ENCODE measurements at regions not wholly inside any gene's neighbourhood (a gene's known extent, or its start where the extent isn't known, plus 50 kb on each side); places are given as distances from the start of the nearest gene placed in this dataset.

- TF ChIP-seq RNF219 (CRISPR knock-in tag; IDR thresholded peaks at IDR 0.05) (no peak), ATF5 (CRISPR knock-in tag; IDR thresholded peaks at IDR 0.05; ENCODE audit: low read depth) (no peak)
These were observed 73.9 kb upstream of the FNDC3A start (continued) for GRCh38 chr13:48901781-48902180.

GRCh38 chr13:48902368-48902767 is 73.3 kb upstream of the FNDC3A start:
- no peaks in the 10 kb centered on the region for H3K79me2 ChIP-seq (ENCODE audit: insufficient read depth, low read length)
- ChIA-PET POLR2A (no interaction called here), CTCF (ENCODE audit: low intra/inter-chr PET ratio, low total read pairs) (no interaction called here)
- H3K27me3 ChIP-seq (ENCODE audit: control insufficient read depth in 1 of 2, insufficient read depth in 2 of 2, low read length in 2 of 2) = no peaks in the 10 kb centered on the region; a peak in 1 of 5 replicates
- no peaks in the 10 kb centered on the region for H4K20me1 ChIP-seq (ENCODE audit: insufficient read depth, low read length)
- FAIRE-seq (no peak), ATAC-seq (no peak; the same call in 2 of the 3 replicates), DNase-seq (ENCODE audit: low spot score) (no peak)
- in situ Hi-C loops (cut with HindIII; ENCODE audit: extremely low pct_ligation_motif_present, low pct_unique_long_range_greater_than_20kb) (no loop called here), intact Hi-C loops (cut with micrococcal nuclease; ENCODE audit: unreplicated experiment) (no loop called here)
- no peaks in the 10 kb centered on the region for H3K9me3 ChIP-seq (ENCODE audit: low read length)
- no peak overlapping the region for H3K4me2 ChIP-seq (ENCODE audit: low read depth, low read length)
- no peak overlapping the region for H3K27ac ChIP-seq (ENCODE audit: extremely low read length, insufficient read depth, low read length)
- WGBS (ENCODE audit: low lambda C conversion rate) = 5% methylated on average over 1 of the region's 1 CpG
- H2AFZ ChIP-seq (ENCODE audit: low read length) = no peak overlapping the region
- no TSS peak for BruUV-seq (replicated peaks)
- H3K4me1 ChIP-seq (ENCODE audit: insufficient read depth, low read length) = no peaks in the 10 kb centered on the region
- H3K9ac ChIP-seq (ENCODE audit: insufficient read depth, low read depth, low read length) = no peak overlapping the region
- no peaks in the 10 kb centered on the region for H3K36me3 ChIP-seq (replicated peaks in 1 of 2; ENCODE audit: control insufficient read depth in 1 of 2, insufficient read depth in 2 of 2, low read length in 2 of 2)
- no peak overlapping the region for H3K4me3 ChIP-seq (replicated peaks in 1 of 3; ENCODE audit: insufficient read depth in 1 of 3, low read depth in 2 of 3, low read length in 3 of 3)
- no peak for TF ChIP-seq RNF219 (CRISPR knock-in tag; IDR thresholded peaks at IDR 0.05)
- no peak for TF ChIP-seq ETS1 (CRISPR knock-in tag; IDR thresholded peaks at IDR 0.05)
- no peak for TF ChIP-seq PTBP1 (IDR thresholded peaks at IDR 0.05; ENCODE audit: low read depth, low read length, poor library complexity, severe bottlenecking)
- TF ChIP-seq ZNF800 (CRISPR knock-in tag; IDR thresholded peaks at IDR 0.05) = no peak
- no peak for TF ChIP-seq NKX3-1 (CRISPR knock-in tag; IDR thresholded peaks at IDR 0.05)
- TF ChIP-seq SNAPC4 (CRISPR knock-in tag; IDR thresholded peaks at IDR 0.05) = no peak
- TF ChIP-seq SIN3A (IDR thresholded peaks at IDR 0.05; ENCODE audit: borderline replicate concordance, low read depth, low read length) = no peak

Measured in HepG2 (cell line).